Activated CD4-positive, alpha-beta memory T cell treated with anti-CD3 and anti-CD28 coated beads, Interleukin-2, amount 10 ng/mL, durations not matched to agents 7 days and 5 days (primary cell): ENCODE measurements at regions not wholly inside any gene's neighbourhood (a gene's known extent, or its start where the extent isn't known, plus 50 kb on each side); places are given as distances from the start of the nearest gene placed in this dataset.

Source experiments
- CTCF ChIA-PET: fragments of 350-600 bp; sonication (Branson Sonifier 250); formaldehyde crosslinking; loops from one replicate; lab custom pipeline; 2021; ENCODE audit warnings: antibody characterized with exemption, inconsistent platforms; lab: Charles Lee
- POLR2A ChIA-PET: fragments of 350-600 bp; sonication (Branson Sonifier 250); formaldehyde crosslinking; loops from one replicate; lab custom pipeline; 2021; ENCODE audit warnings: antibody characterized with exemption; lab: Charles Lee
- DNase-seq: peaks from one replicate; pipeline ENCODE4 v3.0.0-alpha.2; 2020
- H3K27ac Mint-ChIP-seq: one replicate; pipeline ENCODE4 v1.8.0; 2021; ENCODE audit warnings: mild to moderate bottlenecking, mixed read lengths
- H3K27me3 Mint-ChIP-seq: one replicate; pipeline ENCODE4 v1.8.0; 2021; ENCODE audit warnings: mixed read lengths
- H3K36me3 Mint-ChIP-seq: one replicate; pipeline ENCODE4 v1.8.0; 2021; ENCODE audit warnings: low read depth, mixed read lengths
- H3K4me1 Mint-ChIP-seq: one replicate; pipeline ENCODE4 v1.8.0; 2021; ENCODE audit warnings: mixed read lengths
- H3K4me3 Mint-ChIP-seq: one replicate; pipeline ENCODE4 v1.8.0; 2021; ENCODE audit warnings: mild to moderate bottlenecking, mixed read lengths
- H3K9me3 Mint-ChIP-seq: one replicate; pipeline ENCODE4 v1.8.0; 2021; ENCODE audit warnings: mixed read lengths

- no peaks in the 10 kb centered on the region for H3K4me1 Mint-ChIP-seq
- ChIA-PET CTCF (no interaction called here), POLR2A (no interaction called here)
- H3K27me3 Mint-ChIP-seq = no peaks in the 10 kb centered on the region
- no peaks in the 10 kb centered on the region for H3K9me3 Mint-ChIP-seq
- H3K27ac Mint-ChIP-seq = no peak overlapping the region
- no peak overlapping the region for H3K4me3 Mint-ChIP-seq
- no peak for DNase-seq
- no peaks in the 10 kb centered on the region for H3K36me3 Mint-ChIP-seq
Measured at GRCh38 chr2:219949053-219949452, 321.6 kb downstream of the SLC4A3 start.

GRCh38 chr2:219951099-219951498 is 323.7 kb downstream of the SLC4A3 start:
- no peaks in the 10 kb centered on the region for H3K9me3 Mint-ChIP-seq
- POLR2A ChIA-PET = no interaction called here

GRCh38 chr2:219954331-219954730 is 326.9 kb downstream of the SLC4A3 start:
- CTCF ChIA-PET = no interaction called here
- no peaks in the 10 kb centered on the region for H3K27me3 Mint-ChIP-seq
- H3K9me3 Mint-ChIP-seq = no peaks in the 10 kb centered on the region
- POLR2A ChIA-PET = no interaction called here
- no peak overlapping the region for H3K27ac Mint-ChIP-seq
- H3K4me1 Mint-ChIP-seq = no peaks in the 10 kb centered on the region
- no peak for DNase-seq
- H3K4me3 Mint-ChIP-seq = no peak overlapping the region
- H3K36me3 Mint-ChIP-seq = no peaks in the 10 kb centered on the region

More at GRCh38 chr2:219951099-219951498, 323.7 kb downstream of the SLC4A3 start:
- CTCF ChIA-PET = no interaction called here
- Mint-ChIP-seq H3K27ac (no peak overlapping the region), H3K27me3 (no peaks in the 10 kb centered on the region), H3K4me1 (no peaks in the 10 kb centered on the region), H3K36me3 (no peaks in the 10 kb centered on the region), H3K4me3 (no peak overlapping the region)
- no peak for DNase-seq

GRCh38 chr2:219957820-219958219 is 330.4 kb downstream of the SLC4A3 start:
- no peak overlapping the region for H3K4me3 Mint-ChIP-seq
- ChIA-PET POLR2A (no interaction called here), CTCF (no interaction called here)
- no peak overlapping the region for H3K27ac Mint-ChIP-seq
- H3K27me3 Mint-ChIP-seq = no peaks in the 10 kb centered on the region
- no peaks in the 10 kb centered on the region for H3K36me3 Mint-ChIP-seq
- H3K4me1 Mint-ChIP-seq = no peaks in the 10 kb centered on the region
- no peaks in the 10 kb centered on the region for H3K9me3 Mint-ChIP-seq
- no peak for DNase-seq

- ChIA-PET CTCF (no interaction called here), POLR2A (no interaction called here)
- DNase-seq = no peak
- Mint-ChIP-seq H3K4me3 (no peak overlapping the region), H3K27me3 (no peaks in the 10 kb centered on the region), H3K9me3 (no peaks in the 10 kb centered on the region), H3K27ac (no peak overlapping the region), H3K4me1 (no peaks in the 10 kb centered on the region), H3K36me3 (no peaks in the 10 kb centered on the region)
Measured at GRCh38 chr2:219958941-219959340, 331.5 kb downstream of the SLC4A3 start.

- Mint-ChIP-seq H3K36me3 (no peaks in the 10 kb centered on the region), H3K27me3 (no peaks in the 10 kb centered on the region), H3K4me3 (no peak overlapping the region), H3K27ac (no peak overlapping the region), H3K4me1 (no peaks in the 10 kb centered on the region), H3K9me3 (no peaks in the 10 kb centered on the region)
- ChIA-PET POLR2A (no interaction called here), CTCF (no interaction called here)
- no peak for DNase-seq
Measured at GRCh38 chr2:219959471-219959870, 332.0 kb downstream of the SLC4A3 start.

GRCh38 chr2:219961947-219962498 is 334.6 kb downstream of the SLC4A3 start:
- no peaks in the 10 kb centered on the region for H3K36me3 Mint-ChIP-seq
- H3K4me1 Mint-ChIP-seq = no peaks in the 10 kb centered on the region
- no peak for DNase-seq
- ChIA-PET CTCF (no interaction called here), POLR2A (no interaction called here)
- no peak overlapping the region for H3K27ac Mint-ChIP-seq
- no peak overlapping the region for H3K4me3 Mint-ChIP-seq
- H3K27me3 Mint-ChIP-seq = no peaks in the 10 kb centered on the region
- no peaks in the 10 kb centered on the region for H3K9me3 Mint-ChIP-seq

- Mint-ChIP-seq H3K9me3 (no peaks in the 10 kb centered on the region), H3K27me3 (no peaks in the 10 kb centered on the region), H3K36me3 (no peaks in the 10 kb centered on the region), H3K4me1 (no peaks in the 10 kb centered on the region), H3K4me3 (no peak overlapping the region), H3K27ac (no peak overlapping the region)
- CTCF ChIA-PET = no interaction called here
- no peak for DNase-seq
- POLR2A ChIA-PET = no interaction called here
Measured at GRCh38 chr2:219962801-219963200, 335.4 kb downstream of the SLC4A3 start.

GRCh38 chr2:219965287-219966194 is 338.1 kb downstream of the SLC4A3 start:
- DNase-seq = no peak
- Mint-ChIP-seq H3K27ac (no peak overlapping the region), H3K27me3 (no peaks in the 10 kb centered on the region), H3K36me3 (no peaks in the 10 kb centered on the region), H3K9me3 (no peaks in the 10 kb centered on the region), H3K4me1 (no peaks in the 10 kb centered on the region), H3K4me3 (no peak overlapping the region)
- ChIA-PET POLR2A (no interaction called here), CTCF (no interaction called here)

- CTCF ChIA-PET = no interaction called here
- Mint-ChIP-seq H3K36me3 (no peaks in the 10 kb centered on the region), H3K27ac (no peak overlapping the region), H3K9me3 (no peaks in the 10 kb centered on the region), H3K27me3 (no peaks in the 10 kb centered on the region), H3K4me1 (no peaks in the 10 kb centered on the region), H3K4me3 (no peak overlapping the region)
- no peak for DNase-seq
- POLR2A ChIA-PET = no interaction called here
Measured at GRCh38 chr2:219967247-219968245, 340.1 kb downstream of the SLC4A3 start.

GRCh38 chr2:219968685-219969345 is 341.4 kb downstream of the SLC4A3 start:
- DNase-seq = no peak
- no peaks in the 10 kb centered on the region for H3K27me3 Mint-ChIP-seq
- ChIA-PET POLR2A (no interaction called here), CTCF (no interaction called here)
- H3K36me3 Mint-ChIP-seq = no peaks in the 10 kb centered on the region
- no peaks in the 10 kb centered on the region for H3K9me3 Mint-ChIP-seq
- no peak overlapping the region for H3K4me3 Mint-ChIP-seq
- H3K4me1 Mint-ChIP-seq = no peaks in the 10 kb centered on the region
- no peak overlapping the region for H3K27ac Mint-ChIP-seq

- H3K4me3 Mint-ChIP-seq = no peak overlapping the region
- no peaks in the 10 kb centered on the region for H3K27me3 Mint-ChIP-seq
- CTCF ChIA-PET = no interaction called here
- H3K36me3 Mint-ChIP-seq = no peaks in the 10 kb centered on the region
- POLR2A ChIA-PET = no interaction called here
- H3K27ac Mint-ChIP-seq = no peak overlapping the region
- no peaks in the 10 kb centered on the region for H3K9me3 Mint-ChIP-seq
- H3K4me1 Mint-ChIP-seq = no peaks in the 10 kb centered on the region
- DNase-seq = no peak
Measured at GRCh38 chr2:219969508-219969907, 342.1 kb downstream of the SLC4A3 start.

- H3K4me1 Mint-ChIP-seq = no peaks in the 10 kb centered on the region
- H3K27me3 Mint-ChIP-seq = no peaks in the 10 kb centered on the region
- no peak overlapping the region for H3K4me3 Mint-ChIP-seq
- no peaks in the 10 kb centered on the region for H3K36me3 Mint-ChIP-seq
- no peak overlapping the region for H3K27ac Mint-ChIP-seq
- DNase-seq = no peak
- no peaks in the 10 kb centered on the region for H3K9me3 Mint-ChIP-seq
- POLR2A ChIA-PET = no interaction called here
- CTCF ChIA-PET = no interaction called here
Measured at GRCh38 chr2:219973136-219973535, 345.7 kb downstream of the SLC4A3 start.
